GM18505 (cell line): ENCODE measurements at regions not wholly inside any gene's neighbourhood (a gene's known extent, or its start where the extent isn't known, plus 50 kb on each side); places are given as distances from the start of the nearest gene placed in this dataset.

ENCODE experiments used
- ATAC-seq: cut with Tn5 transposase; IDR thresholded peaks from one replicate; pipeline ENCODE4 v1.9.1; 2021; ENCODE audit not compliant: unreplicated experiment
- POLR2A ChIP-seq: IDR thresholded peaks from 4 replicates; pipeline ENCODE4 v1.6.1; 2011; ENCODE audit warnings: borderline replicate concordance; ENCODE audit not compliant: insufficient read depth, insufficient read length; ENCODE audit errors: extremely low read depth

- no peak for TF ChIP-seq POLR2A
- ATAC-seq, result no peak
Measured at GRCh38 chr9:29691758-29692407, 2118.6 kb upstream of the C9orf72 start.

DNA sequence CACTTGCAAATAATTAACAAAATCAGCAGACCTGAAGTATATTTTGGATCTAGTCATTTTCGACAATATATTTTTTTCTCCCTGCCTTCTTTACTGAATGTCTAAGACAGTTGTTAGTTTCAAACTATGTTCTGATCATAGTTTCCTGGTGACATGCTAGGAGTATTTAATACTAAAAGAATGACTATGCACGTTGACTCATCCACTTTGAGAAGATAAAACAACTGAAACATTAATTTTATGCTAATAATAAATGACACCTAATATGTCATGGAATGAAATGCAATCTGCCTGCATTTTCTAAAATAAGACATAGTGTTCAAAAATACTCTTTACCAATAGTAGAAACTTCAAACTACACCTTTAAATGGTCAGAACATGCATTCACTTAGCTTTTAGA, 2123.7 kb upstream of the C9orf72 start:
- no peak for ATAC-seq

GRCh38 chr9:29701559-29701958, 2128.3 kb upstream of the C9orf72 start:
- no peak for TF ChIP-seq POLR2A
- ATAC-seq, result no peak

More for the DNA sequence above, 2123.7 kb upstream of the C9orf72 start:
- no peak for TF ChIP-seq POLR2A

- TF ChIP-seq POLR2A, result no peak
Measured at GRCh38 chr9:29701971-29702370, 2128.7 kb upstream of the C9orf72 start.

DNA sequence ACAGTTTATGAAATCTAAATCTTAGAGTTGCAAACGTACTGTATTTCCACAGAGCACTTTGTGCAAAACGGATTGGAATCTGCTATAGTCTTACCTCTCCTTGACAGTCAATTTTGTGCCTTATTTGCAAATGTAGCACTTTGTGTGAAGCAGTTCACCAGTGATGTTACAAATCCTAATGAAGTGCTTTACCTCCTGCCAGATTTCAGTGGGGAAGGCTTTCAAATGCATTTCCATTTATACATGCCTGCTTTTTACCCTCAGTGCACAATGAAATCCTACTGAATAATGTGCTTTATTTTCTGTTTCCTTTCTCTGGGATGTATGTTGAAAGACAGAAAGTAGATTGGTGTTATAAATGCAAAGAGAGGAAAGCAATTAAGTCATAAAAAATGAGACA, 2141.6 kb upstream of the C9orf72 start:
- ATAC-seq, result no peak
- TF ChIP-seq POLR2A, result no peak

More at GRCh38 chr9:29701971-29702370, 2128.7 kb upstream of the C9orf72 start:
- no peak for ATAC-seq

- TF ChIP-seq POLR2A, result no peak
Measured at GRCh38 chr9:29717631-29718030, 2144.3 kb upstream of the C9orf72 start.

DNA sequence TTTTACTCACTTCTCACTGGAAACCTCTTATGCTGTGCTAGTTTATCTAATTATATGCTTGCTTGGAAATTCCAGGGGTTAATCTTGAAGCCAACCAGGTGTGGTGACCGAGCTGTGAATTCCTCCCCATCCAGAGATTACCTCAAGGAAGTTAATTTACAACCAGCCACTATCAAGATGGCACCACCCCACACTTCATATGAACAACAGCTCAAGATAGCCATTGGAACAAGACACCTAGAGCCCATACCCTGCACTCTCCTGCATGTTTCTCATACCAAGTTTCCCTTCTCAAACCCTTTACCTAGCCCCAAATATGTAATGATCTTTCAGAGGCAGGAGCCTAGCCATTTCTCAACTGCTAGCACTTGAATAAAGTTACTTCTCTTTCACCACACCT, 2156.9 kb upstream of the C9orf72 start:
- ATAC-seq, result no peak
- TF ChIP-seq POLR2A, result no peak

More at GRCh38 chr9:29717631-29718030, 2144.3 kb upstream of the C9orf72 start:
- no peak for ATAC-seq

DNA sequence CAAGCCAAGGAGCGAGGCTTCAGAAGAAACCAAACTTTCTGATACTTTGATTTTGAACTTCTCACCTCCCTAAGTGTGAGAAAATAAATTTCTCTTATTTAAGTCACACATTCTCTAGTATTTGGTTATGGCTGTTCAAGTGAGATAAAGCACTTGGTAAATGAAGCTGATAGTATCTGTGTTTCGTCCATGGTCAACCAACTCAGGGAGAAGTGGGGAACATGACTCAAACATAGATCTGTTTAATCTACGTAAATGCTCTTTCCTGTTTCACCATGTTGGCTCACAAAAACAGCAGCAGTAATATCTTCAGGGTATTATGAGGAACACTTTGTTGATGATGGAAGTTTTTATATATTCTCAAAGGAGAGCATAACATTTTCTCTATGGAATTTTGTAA, 2167.2 kb upstream of the C9orf72 start:
- TF ChIP-seq POLR2A, result no peak
- ATAC-seq, result no peak

DNA sequence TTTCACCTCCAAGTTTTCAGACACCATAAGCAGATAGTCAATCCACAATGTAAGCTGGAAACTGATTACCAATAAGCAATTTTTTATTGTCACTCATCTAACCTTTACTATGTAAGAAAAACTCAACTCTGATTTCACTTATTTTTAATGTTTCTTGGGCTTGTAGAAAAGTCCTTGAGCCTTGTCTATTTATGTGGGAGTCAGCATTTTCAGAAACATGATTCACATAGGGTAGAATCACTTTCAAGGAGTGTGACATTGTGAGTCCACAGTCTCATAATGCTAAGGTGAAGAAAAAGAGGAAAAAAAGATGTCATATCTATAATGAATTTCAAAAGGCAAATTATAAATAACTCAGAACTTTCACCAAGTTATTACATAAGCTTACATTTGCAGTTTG, 2167.9 kb upstream of the C9orf72 start:
- TF ChIP-seq POLR2A, result no peak
- ATAC-seq, result no peak

GRCh38 chr9:29750062-29750461, 2176.8 kb upstream of the C9orf72 start:
- ATAC-seq, result no peak
- TF ChIP-seq POLR2A, result no peak

DNA sequence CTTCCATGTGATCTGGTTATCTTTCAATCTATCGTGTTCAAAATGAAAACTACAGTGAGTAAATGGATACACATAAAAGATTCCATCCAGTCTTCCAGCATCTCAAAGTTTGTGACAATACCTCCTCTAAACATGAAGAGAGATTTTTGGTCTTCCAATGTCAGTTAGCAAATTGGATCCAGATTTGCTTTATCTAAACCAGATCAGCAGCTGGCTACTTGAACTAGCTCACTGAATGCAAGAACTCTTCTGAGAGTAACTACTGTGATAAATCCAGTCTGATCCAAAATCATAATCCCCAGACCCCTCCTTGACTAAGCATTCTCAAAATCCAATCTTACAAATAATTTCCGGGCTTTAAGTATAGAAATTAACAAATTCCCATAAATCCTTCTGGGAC, 2177.9 kb upstream of the C9orf72 start:
- no peak for ATAC-seq
- no peak for TF ChIP-seq POLR2A

DNA sequence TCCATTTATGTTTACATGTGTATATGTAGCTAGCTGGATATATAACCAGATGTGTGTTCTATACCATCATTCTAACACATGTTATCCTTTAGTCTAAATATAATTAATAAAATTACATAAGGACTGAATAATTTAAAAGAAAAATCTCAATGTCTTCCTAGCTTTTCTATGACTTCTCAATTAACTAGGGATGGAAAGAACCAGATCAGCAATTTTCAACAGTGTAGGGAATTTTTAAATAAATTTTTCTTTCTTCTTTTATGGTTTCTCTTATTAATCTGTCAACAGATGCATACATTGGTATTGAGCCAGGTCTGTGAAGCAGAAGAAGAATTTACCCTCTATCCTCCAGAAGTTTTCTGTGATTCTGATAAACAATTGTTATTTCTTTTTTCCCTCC, 2180.4 kb upstream of the C9orf72 start:
- no peak for ATAC-seq
- no peak for TF ChIP-seq POLR2A

GRCh38 chr9:29769019-29769418, 2195.7 kb upstream of the C9orf72 start:
- no peak for ATAC-seq
- TF ChIP-seq POLR2A, result no peak

DNA sequence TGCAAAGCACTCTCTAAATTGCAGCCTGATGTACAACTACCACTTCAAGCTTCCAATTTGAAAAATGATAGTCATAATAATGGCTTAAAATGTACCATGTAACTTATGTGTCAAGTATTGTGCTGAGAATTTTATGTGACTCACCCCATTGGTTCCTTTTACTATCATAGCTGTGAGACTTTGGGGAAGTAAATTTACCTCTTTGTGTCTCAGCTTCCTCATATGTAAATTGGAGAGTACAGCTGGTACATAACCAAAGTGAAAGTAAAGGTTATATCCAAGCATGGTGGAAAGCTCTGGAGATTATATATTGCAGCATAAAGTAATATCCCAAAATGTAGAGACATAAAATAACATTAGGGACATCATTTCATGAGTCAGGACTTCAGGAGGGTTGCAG, 2200.4 kb upstream of the C9orf72 start:
- TF ChIP-seq POLR2A, result no peak
- ATAC-seq, result no peak

DNA sequence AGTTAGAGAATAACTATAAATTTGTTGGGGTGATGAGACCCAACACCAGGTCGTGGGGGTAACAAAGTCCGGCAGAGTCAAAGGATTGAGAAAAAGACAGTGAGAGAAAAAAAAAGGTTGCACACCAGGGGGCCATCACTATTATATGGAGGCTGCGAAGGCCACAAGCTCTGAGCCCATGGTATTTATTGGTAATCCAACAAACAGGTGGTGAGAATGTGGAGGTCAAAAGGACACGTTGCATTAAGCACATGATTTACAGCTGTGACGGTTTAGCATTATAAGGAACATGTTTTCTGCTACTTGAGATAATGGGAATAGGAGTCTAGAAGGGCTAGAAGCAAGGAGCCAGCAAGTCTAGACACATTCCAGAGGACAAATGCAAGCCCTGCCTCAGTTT, 2202.2 kb upstream of the C9orf72 start:
- no peak for ATAC-seq
- TF ChIP-seq POLR2A, result no peak
